ENCODE measurements at regions not wholly inside any gene's neighbourhood (a gene's known extent, or its start where the extent isn't known, plus 50 kb on each side); places are given as distances from the start of the nearest gene placed in this dataset.
A peak's percentile ranks its signal among the peaks of the same experiment; 100 is the strongest.

DNA sequence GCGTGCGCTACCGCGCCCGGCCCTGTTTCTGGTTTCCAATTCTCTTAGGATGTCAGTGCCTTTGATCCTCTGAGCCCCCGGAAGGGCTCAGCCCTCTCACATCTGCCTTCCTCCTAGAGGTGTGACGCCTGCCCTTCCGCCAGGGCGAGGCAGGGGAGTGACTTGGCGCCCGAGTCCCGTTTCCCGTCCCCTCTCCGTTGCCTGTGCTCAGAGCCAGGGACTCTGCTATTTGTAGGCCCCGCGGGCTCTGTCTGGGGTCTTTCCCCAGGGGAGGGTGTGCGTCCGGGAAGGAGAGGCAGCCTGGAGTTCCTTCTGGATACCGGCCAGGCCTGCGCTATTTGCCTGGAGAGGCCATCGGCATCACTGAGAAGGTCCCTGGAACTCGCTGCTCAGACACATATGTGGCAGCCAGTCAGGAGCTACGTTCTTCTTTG is 103.7 kb upstream of the TAF1B start:
- DNase-seq = peak; percentile 35

DNA sequence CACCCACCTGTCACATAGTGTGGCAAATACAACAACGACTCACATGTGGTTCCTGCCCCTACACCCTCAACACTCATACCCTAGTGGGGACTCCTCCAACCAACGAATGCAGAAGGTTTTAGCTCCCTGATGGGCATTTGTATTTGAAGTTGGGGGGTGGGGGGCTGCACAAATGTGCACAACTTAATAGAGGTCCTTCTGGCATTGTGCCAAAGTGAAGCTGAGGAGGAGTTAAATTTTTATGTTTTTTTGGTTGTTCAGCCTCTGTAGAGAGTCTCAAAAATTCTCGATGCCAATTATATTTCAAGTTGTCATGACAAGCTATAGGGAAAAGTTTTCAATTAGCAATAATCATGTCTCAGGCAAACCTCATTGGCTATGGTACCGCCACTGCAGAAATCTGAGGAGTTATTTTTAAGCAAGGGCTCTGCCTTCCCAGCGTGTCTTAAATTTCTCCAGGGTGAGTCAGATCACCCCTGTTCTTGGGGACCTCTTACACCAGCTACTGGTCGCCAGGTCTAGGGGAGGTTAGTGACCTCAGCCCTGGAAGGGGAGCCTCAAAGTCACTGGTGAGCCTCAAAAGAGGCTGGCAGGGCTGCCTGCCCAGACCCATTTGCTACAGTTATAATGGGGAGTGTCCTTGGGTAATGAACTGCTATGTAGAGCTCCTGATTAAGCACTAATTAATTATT is 102.7 kb upstream of the TAF1B start:
- DNase-seq = no peak

DNA sequence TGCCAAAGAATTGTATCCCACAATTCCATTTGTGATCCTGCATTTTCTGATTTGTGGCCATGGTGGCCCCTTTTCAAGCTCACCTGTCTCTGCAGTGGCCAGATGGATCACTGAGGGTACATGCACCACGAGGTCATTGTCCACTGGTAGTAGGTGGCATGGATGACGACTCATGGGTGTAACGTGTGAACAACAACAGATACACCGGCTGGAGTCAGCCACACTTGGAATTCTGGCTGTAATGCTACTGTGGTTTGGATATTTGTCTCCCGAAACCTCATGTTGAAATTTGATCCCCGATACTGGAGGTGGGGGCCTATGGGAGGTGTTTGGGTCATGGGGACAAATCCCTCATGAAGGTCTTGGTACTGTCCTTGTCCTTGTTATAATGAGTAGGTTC is 102.2 kb upstream of the TAF1B start:
- no peak for DNase-seq

DNA sequence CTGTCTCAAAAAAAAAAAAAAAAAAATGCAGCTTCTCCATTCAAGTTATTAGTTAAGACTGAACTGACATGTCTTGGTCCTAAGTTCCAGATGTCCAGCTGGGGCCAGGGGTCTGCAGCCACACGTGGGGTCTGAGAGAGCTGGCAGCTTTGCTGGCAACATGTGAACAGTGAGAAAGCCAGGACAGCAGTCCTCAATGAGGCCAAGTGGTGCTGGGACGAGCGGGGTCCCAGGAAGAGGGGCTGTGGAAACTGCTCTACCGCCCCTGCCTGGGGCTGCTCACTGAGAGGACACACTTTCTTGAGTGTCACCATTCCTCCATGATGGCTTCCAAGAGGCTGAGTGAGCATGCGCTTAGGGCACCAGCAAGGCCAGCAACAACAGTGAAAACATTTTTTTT is 100.7 kb upstream of the TAF1B start:
- DNase-seq = no peak

DNA sequence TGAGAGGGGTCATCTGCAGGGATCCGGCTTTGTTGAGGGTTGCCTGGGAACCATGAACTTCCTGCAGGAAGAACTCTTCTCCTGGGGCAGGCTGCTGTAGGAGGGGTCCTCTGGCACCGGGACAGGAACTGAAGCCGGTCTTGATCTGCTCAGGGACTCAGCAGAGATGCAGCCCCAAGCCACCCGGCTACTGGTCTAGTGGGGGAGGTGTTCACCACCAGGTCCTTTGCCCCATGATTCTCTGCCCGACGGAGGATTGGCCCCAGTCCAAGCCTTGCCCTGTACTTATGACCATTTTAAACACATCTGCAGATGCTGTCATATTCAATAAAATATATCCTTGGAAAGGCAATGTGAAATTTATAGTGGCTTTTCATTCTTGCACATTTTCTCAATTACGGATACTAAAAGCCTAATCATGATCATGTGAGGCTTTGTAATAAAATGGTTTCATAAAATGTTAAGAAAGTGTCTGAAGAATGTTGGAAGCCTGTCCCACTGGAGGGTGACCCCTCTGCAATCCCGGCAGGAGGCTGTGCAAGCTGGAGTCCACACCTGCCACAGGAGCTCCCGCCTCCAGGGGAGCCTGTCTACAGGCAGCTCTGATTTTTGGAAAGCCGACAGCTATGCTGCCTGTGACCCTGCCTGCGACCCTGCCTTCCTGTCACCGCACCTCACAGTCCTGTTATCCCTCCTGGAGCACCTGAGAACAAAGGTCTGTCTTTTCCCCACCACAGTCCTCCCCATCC is 98.8 kb upstream of the TAF1B start:
- no peak for DNase-seq

DNA sequence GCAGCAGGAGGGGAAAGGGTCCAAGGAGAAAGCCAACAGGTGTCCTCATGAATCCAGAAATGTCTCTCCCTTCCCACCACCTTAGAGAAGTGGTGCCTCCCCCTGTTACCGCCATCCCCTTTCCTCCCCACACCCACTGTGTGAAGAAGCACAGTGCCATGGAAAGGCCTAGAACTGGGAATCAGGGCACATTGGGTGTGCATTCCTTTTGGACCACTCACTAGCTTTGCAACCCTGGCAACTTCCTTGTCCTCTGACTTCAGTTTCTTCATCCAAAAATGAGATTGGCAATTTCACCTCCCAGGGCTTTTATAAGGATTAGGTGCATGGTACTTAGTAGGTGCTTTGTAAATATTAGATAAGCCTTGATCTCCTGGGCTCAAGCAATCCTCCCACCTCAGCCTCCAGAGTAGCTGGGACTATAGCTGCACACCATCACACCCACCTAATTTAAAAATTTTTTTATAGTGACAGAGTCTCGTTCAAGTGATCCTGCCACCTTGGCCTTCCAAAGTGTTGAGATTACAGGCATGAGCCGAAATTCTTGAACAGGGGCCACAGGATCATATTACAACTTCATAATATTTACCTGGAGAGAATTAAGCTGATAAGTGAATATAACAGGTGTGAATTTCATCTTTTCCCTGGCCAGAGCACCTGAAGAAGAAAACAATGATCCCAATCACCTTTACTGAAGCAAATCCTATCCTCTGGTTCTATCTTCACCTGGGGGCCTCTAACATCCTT is 97.9 kb upstream of the TAF1B start:
- no peak for DNase-seq

DNA sequence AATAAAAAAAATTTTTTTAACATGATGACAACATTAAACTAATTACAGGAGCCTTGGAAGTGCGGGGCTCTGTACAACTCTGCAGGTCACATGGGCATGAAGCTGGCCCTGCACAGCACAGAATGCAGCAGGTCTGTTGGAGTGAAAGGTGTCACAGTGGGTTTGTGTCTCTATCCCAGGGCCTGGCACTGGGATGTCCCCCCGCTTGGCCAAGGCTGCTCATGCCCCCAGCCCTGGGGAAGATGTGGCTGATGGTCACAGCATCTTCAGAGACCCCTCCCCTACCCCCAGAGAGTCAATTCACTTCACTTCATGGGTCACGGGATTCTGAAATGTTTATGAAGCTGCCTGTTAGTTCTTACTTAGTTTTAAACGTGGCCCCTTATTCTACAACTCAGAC is 95.9 kb upstream of the TAF1B start:
- no peak for DNase-seq

DNA sequence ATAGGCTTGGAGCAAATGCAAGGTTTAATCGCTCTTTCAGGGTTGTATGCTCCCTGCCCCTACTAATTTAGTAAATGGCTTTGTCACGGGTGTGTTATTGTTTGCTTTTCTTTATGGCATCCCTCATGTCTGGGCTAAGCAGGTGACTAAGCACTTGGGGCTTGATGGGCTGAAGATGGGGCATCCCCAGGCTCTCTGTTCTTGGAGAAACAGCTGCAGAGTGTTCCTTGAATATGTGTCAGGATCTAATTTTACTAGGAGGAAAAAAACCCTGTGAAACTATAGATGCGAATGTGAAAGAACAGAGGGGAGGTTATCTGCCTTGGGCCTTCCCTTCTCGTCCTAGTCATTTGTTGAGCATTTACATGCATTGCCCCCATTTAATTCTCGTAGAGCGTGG is 94.7 kb upstream of the TAF1B start:
- DNase-seq = peak; percentile 21

DNA sequence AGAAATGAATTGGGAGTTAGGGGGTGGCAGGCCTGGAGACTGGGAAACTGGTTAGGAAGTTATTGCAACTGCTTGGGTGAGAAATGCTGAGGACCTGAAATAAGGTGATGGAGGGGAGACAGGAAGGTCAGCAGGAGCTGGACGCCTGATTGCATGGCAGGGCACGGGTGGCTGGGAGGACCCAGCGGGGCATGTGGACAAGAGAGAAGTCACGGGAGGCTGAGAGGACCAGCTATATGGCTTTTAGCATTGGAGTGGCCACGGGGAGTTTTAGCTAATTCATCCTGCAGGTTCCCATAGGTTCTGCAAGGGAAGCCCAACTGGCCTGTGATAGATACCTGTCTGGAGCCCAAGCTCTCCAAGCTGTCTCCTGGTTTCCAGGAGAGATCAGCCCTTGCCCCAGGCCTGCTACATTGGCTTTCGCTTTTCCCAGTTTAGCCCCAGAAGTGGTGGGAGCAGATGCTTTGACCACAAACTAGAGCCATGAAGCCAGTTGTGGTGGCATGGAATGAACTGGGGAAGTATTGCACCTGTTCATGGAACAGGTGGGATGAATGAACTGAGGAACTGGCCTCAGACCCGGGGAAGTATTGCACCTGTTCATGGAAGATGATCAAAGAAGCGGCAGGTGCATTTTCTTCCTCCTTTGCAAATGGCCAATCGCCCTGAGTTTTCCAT is 93.6 kb upstream of the TAF1B start:
- no peak for DNase-seq

DNA sequence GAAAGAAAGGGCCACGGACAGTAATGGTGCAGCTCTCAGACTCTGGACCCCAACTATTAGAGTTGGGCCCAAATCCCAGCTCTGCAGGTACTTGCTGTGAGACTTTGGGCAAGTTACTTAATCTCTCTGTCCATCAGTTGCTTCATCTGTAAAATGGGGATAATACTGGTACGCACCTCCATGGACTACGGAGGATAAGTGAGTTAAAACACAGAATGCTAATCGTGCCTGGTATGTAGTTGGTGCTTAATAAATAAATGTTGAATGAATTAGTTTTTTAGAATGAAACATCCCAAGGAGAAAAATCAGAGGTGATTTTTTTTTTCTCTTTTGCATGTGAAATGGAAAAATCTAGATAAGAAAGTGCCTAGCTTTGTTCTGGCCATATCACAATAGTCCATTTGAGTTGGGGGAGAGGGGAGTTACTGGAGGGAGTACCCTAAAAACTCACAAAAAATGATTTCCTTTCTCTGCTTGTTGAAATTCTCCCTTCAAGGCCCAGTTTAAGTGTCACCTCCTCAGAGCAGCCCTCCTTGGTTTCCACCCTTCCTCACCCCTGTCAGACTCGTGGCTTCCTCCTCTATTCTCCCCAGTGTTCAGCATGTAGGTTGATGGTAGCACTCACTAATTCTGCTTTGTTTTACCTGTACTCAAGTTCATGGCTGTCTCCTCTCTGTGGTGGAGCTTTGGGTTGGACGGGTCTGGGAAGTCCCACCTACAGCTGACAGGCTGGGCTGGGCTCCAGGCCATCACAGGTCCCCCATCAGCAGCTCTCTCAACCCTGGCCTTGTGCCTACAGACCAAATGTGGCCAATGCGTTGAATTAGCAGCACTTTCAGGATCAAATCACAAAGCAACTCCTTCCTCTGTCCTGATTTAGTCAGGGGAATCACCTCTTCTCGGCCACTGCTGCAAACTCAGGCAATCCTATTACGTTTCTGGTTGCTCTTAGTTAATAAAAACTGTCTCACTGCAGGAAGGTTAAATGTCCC is 92.8 kb upstream of the TAF1B start:
- no peak for DNase-seq

DNA sequence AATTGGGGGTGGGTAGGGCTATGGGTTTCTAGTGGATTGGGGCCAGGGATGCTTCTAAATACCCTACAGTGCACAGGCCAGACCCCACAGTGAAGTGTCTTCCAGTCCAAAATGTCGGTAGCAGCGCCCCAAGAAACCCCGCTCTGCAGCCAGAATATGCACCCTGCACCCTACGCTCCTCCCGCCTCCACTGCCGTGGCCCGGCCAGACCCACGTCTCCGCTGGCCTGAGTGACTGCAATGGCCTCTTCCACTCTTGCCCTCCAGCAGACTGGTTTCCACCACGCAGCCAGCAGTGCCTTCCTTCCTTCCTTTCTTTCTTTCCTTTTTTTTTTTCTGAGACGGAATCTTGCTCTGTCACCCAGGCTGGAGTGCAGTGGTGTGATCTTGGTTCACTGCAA is 91.4 kb upstream of the TAF1B start:
- DNase-seq = no peak

DNA sequence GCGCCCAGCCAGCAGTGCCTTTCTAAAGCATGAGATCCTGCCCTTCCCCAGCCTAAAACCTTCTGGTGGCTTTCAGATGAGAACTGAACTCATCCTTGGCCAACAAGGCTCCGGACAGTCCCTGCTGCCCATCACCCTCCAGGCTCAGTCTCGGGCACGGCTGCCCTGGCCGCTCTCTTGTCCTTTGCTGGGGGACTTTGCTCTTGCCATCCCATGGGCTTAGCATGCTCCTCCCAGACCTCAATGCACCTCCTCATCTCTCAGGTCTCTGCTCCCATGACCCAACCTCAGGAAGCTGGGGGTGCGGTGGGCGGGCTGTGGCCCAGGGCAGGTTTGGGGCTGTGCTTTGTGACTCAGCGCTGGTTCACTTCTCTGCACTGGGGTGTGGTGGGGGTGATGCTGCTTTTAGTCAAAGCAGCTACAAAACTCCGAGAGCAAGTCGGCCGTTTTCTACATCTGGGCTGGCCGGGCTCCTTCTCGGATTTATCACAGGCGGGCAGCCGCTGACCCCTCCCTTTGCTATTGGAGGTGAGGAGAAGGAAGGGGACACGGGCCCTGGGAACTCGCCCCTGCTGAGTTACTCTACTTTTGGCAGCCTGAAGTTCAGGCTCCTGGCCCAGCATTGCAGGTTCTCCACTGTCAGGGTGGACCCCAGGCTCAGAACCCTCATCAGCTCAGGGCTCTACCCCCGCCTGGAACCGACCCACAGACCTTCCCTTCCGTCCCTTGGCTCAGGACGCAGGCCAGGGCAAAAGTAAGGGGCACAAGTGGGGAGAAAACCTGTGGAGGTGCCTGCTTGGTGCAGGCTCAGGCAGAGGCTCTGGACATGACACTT is 90.6 kb upstream of the TAF1B start:
- DNase-seq = no peak

DNA sequence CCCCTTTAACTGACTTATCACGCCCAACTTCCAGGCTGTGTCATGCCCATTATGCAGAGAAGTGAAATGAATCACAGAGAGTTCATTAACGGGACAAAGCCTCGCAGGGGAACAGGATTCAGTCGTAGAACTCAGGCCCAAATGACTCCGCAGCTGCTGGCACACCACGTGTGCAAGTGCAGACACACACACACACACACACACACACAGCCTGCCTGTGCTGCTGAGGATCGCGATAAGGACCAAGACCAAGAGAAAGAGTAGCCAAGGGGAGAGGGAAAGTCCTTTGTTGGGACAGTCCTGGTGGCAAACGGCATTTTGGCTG is 90.0 kb upstream of the TAF1B start:
- DNase-seq = no peak

DNA sequence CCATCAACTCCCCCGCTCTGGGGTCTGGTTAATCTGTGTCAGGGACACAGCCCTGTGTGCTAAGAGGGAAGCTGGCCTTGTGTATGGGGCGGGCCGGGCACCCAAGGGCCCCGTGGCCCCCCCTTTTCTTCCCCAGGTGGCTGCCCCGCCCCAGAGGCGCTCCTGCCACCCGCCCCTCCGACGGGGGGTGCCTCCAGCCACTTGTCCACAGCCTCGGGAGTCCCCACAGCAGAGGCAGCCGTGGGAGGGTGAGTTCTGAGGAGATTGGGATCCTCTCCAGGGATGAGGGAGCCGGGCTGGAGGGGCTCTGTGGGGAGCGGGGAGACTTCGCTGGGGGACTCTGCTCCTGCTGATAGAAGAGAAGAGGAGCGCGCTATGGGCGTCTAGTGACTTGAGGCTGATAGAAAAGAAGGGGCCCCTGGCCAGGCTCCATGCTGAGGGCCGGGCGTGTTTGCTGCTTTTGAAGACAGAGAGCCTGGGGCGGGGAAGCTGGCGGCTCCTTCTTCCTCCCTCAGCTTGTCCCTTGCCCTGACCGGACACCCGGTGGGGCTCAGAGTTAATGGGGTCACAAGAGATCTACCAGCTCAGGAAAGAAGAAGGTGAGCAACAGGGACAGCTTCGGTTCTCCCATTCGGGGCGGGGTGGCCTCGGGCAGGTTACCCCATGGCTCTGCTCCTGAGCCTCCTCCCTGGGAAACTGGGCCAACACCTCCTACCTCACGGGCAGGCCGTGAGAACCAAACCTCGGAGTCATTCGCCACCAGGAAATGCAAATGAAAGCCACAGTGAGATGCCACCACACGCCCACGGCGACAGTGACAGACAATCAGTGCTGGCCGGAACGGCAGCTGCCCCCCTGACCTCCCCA is 89.4 kb upstream of the TAF1B start:
- DNase-seq = no peak

DNA sequence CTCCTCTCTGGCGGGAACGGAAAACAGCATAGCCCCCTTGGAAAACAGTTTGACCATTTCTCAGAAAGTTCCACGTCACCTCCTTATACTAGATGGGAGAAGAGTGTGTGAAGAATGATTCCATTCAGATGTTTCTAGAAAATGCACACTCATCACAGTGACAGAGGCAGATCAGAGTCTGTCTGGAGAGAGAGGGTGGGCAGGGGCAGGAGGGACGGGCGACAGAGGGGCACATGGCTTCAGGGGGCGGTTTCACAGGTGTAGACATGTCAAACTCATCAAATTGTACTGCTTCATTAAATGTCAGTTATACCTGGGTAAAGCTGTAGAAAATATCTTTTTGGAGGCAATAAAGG is 88.8 kb upstream of the TAF1B start:
- DNase-seq = no peak

DNA sequence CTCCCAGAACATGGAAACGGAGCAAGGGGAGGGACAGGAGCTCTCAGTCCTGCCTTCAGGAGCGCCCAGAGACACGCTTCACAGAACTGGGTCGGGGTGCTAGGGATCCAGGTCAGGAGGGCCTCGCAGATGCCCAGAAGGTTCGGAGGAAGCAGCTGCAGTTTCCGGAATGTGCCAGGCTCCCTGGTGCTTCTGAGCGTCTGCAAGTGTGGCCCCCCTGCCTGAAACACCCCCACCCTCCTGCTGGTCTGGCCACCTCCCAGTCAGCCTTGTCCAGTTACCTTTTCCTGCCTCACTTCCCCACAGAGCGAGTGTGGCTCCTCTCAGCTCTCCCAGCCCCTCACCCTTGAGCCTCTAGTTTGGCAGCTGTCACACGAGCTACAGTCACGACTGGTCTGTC is 88.3 kb upstream of the TAF1B start:
- DNase-seq = no peak

DNA sequence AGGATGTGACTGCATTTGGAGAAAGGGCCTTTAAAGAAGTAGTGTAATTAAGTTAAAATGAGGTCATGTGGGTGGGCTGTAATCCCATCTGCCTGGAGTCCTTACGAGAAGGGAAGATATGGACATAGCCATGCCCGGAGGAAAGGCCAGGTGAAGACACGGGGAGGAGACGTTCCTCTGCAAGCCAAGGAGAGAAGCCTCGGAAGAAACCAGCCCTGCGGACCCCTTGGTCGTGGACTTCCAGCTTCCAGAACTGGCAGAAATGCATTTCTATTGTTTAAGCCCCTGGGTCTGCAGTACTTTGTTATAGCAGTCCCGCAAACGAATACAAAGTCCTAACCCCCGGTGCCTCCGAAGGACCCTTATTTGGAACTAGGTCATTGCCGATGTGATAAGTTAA is 87.6 kb upstream of the TAF1B start:
- no peak for DNase-seq

DNA sequence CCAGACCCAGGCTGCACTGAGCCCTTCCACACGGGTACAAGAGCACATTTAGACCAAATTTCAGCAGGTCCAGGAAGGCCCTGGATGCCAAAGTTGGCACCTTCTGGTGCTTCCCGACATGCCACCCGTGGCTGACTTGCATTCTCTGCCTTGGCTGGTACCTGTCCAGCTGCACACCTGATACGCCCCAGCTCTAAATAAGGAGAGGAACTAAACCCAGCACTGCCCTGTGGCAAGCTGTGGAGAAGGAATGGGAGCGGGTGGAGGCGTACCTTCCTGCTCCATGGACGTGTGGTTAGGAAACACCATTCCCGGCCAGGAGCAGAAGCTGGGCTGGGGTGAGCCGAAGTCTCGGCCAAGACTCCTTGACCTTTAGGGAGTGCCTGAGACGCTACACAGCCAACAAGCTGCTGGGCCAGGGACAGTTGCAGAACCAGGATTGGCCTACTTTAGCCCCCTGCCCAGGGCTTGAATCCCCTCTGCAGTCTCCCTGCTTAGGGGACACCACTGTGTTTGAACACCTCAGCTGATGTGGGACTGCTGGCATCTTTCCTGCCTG is 86.5 kb upstream of the TAF1B start:
- no peak for DNase-seq

DNA sequence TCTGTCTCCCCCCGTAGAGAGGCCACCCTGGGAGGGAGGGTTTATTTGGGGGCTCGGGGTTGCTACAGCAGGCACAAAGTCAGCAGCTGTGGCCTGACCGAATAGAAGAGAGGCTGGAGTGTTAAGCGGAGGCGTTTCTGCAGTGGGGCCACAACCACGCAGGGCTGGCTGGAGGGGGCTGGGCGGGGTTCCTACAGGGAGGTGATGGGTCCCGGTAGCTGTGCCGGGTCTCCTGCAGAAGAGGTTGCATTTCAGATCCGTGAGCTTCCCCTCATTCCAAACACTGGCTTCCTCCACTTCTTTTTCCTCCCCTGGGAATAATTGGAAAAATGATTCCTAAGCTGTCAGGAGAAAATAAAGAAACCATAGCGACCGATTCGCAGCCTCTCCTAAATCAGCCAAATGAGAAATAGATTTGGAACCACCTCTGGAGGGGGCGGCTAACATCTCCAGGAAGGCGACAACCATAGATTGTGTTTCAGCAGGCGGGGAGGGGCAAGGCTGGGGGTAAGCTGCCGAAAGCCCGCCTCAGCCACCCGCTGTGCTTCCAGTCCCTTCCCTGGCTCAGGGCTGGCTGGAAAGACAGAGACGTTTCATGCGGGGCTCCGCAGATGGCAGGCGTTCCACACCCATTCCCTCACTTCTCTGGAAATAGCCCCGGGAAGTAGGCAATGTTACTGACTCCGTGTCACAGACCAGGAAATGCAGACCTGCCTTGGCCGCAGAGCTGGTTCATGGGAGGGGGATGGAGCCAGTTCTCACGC is 85.6 kb upstream of the TAF1B start:
- DNase-seq = peak; percentile 25
